Bronchial epithelial cell (primary cell): ENCODE measurements at regions not wholly inside any gene's neighbourhood (a gene's known extent, or its start where the extent isn't known, plus 50 kb on each side); places are given as distances from the start of the nearest gene placed in this dataset.
A peak's percentile ranks its signal among the peaks of the same experiment; 100 is the strongest.
"Not testable (repeated sequence)": the region's sequence is repeated elsewhere in the genome, so short reads cannot be mapped to it uniquely, and the experiment has no call there.

Source experiments
- DNase-seq: peaks from one replicate; pipeline ENCODE4 v3.0.0-alpha.2; 2010; ENCODE audit warnings: low read depth
- FAIRE-seq: peaks from 2 replicates; lab custom pipeline; 2011; peaks lifted over from hg19 to GRCh38; lab: Jason Lieb, UNC
- H3K27me3 ChIP-seq: 2 replicates; pipeline ENCODE4 v1.5.1; 2011; ENCODE audit warnings: low read length; ENCODE audit not compliant: control insufficient read depth, insufficient read depth
- H3K36me3 ChIP-seq: 2 replicates; pipeline ENCODE4 v1.5.1; 2011; ENCODE audit warnings: low read length; ENCODE audit not compliant: control insufficient read depth, insufficient read depth
- H3K4me3 ChIP-seq: 2 replicates; pipeline ENCODE4 v1.5.1; 2011; ENCODE audit warnings: mild to moderate bottlenecking, low read depth, low read length, control low read depth
- CTCF ChIP-seq: IDR thresholded peaks from 2 replicates; pipeline ENCODE4 v1.5.1; 2011; ENCODE audit warnings: mild to moderate bottlenecking, moderate library complexity, low read length, control low read depth, inconsistent platforms; ENCODE audit not compliant: insufficient read depth, severe bottlenecking

DNA sequence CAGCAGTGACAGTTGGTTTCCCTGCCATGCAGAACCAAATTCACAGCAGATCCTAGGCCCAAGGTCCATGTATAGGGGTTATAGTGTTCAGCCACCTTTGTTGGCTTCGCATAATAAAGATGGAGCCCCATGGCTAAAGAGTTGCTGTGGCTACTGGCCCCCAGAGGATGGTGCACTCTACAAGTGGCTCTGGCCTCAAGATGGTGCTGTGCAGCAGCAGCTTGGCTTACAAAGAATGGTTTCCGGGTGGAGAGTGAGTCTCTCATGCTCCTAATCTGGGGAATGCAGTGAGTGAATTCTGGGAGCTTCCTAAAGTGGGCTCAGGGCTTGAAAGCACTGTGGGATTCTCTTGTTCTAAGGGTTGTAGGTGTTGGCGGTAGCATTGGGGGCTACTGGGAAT is 1199.7 kb downstream of the CNTNAP5 start:
- no peak for TF ChIP-seq CTCF
- H3K4me3 ChIP-seq, result no peak overlapping the region
- H3K36me3 ChIP-seq, result no peaks in the 10 kb centered on the region
- H3K27me3 ChIP-seq, result no peaks in the 10 kb centered on the region
- DNase-seq (no peak), FAIRE-seq (no peak)

DNA sequence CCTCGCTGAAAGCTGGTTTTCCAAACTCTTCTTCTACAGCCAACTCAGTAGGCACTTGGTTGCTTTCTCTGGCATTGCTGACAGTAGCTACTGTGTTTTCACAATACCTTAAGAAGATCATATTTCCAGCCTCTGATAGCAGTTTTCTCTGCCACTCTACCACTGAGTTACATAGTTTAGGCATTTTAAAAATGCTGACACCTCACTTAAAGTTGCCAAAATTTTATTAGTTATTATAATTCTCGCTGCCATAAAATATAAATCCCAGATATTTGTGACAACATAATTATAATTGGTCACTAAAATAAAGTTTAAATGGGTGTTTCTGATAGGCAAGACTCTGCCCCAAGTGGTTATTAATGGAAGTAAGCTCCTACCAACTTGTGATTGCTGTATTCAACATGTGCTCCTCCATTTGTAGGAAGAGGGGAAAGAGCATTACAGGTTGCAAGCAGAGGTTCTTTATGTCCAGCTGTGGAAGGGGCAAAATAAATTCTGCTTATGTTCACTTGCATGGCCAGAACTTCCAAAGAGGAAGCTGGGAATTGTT is 1202.8 kb downstream of the CNTNAP5 start:
- FAIRE-seq (no peak), DNase-seq (peak; percentile 11)
- no peak for TF ChIP-seq CTCF
- Histone ChIP-seq H3K36me3 (no peaks in the 10 kb centered on the region), H3K4me3 (no peak overlapping the region), H3K27me3 (no peaks in the 10 kb centered on the region)

DNA sequence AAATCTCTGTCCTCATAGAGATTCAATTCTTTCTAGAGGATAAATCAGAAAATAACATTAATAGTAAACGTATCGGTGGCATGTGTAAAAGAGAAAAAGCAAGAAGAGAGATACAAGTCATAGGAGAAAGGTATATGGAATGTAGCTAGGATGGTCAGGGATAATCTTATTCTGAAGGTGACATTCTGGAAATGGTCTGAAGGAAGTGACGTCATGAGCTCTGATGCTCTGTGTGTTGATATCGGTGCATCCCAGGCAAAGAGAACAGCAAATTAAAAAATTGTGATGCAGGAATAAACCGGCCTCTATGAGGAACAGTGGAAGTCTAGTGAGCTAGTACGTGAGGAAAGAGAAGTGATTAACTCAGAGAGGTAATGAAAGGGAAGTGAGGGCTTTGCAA is 1215.8 kb downstream of the CNTNAP5 start:
- TF ChIP-seq CTCF, result no peak
- H3K4me3 ChIP-seq, result no peak overlapping the region
- FAIRE-seq (no peak), DNase-seq (no peak)
- H3K27me3 ChIP-seq, result no peaks in the 10 kb centered on the region
- H3K36me3 ChIP-seq, result no peaks in the 10 kb centered on the region

DNA sequence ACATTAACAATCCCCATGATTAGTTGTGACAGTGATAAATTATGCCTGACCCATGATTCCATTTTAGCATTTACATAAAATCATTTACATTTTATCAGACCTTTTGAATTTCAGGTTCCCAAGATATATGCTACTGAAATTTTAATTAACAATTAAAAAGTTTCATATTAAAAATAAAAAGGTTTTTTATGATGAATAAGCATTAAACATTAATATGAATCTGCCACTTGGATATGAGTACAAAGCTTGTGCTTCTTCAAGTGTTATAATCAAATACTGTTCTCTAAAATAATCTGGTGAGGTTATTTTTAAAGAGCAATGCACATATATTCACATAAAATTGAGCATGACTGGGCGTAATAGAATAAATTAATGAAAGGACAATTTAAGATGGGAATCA is 1218.0 kb downstream of the CNTNAP5 start:
- Histone ChIP-seq H3K4me3 (no peak overlapping the region), H3K27me3 (no peaks in the 10 kb centered on the region), H3K36me3 (no peaks in the 10 kb centered on the region)
- DNase-seq (no peak), FAIRE-seq (no peak)
- TF ChIP-seq CTCF, result no peak

DNA sequence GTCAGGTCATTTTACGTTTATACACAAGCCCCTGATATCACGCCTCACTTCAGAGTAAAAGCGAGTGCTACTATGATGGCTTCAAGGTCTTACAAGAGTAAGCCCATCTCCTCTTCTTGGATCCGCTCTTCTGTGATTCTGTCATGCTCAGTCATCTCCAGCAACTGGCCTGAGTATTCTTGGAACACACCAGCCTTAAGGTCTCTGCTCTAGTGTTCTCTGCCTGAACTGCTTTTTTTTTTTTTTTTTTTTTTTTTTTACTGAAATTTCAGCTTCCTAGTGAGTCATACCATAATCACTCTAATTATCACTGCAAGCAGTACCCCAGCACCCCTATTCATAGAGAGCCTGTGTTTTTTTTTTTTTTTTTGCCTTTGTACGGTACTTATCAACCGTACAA is 1228.9 kb downstream of the CNTNAP5 start:
- H3K4me3 ChIP-seq, result no peak overlapping the region
- no peak for TF ChIP-seq CTCF
- no peaks in the 10 kb centered on the region for H3K27me3 ChIP-seq
- H3K36me3 ChIP-seq, result no peaks in the 10 kb centered on the region
- FAIRE-seq (no peak), DNase-seq (no peak)

DNA sequence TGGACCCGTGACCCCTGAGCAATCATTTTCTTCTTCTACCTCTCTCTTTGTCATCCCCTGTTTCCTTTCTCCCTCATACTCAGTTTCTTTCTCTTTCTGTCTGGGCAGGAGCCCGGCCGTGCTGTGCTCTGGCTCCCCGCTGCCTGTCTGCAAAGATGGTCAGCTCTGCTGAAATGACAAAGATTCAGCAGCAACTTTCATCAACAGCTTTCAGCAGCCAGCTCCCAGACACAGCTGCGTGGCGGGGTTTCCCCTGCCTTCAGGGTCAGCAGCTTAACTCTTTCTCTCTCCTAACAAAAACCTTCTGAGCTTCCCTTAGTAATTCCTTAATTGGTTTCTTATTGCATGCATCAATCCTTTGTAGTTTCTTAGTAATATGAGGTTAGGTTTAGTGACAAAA is 1234.4 kb downstream of the CNTNAP5 start:
- FAIRE-seq (no peak), DNase-seq (no peak)
- Histone ChIP-seq H3K27me3 (no peaks in the 10 kb centered on the region), H3K36me3 (no peaks in the 10 kb centered on the region), H3K4me3 (no peak overlapping the region)
- no peak for TF ChIP-seq CTCF

DNA sequence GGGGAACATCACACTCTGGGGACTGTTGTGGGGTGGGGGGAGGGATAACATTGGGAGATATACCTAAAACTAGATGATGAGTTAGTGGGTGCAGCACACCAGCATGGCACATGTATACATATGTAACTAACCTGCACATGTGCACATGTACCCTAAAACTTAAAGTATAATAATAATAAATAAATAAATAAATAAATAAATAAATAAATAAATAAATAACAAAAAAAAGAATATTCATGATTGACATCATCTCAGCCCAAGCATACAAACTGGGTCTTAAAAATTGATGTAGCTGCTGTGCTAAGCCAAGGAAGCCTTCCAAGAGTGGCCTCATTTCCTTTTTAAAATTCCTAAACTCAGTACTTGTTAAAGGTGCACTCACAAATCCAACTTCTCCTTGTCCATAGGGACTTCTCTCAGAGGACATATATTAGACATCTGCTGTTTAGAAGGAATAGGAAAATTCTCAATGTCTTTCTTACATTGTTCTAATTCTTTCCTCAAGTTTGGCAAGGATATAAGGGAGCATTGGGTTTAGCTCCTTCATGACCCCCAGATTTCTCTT is 1235.4 kb downstream of the CNTNAP5 start:
- H3K4me3 ChIP-seq, H3K27me3 ChIP-seq, DNase-seq, H3K36me3 ChIP-seq, FAIRE-seq: not testable (repeated sequence)
